ENCODE measurements at regions not wholly inside any gene's neighbourhood (a gene's known extent, or its start where the extent isn't known, plus 50 kb on each side); places are given as distances from the start of the nearest gene placed in this dataset.

GRCh38 chr14:36245223-36245622 is 68.7 kb upstream of the PTCSC3 start:
- CTCF ChIA-PET = no interaction called here
- POLR2A ChIA-PET = no interaction called here

GRCh38 chr14:36243183-36243582 is 66.7 kb upstream of the PTCSC3 start:
- ChIA-PET POLR2A (no interaction called here), CTCF (no interaction called here)

- CTCF ChIA-PET = no interaction called here
- POLR2A ChIA-PET = no interaction called here
Observed at GRCh38 chr14:36241183-36241582, 64.7 kb upstream of the PTCSC3 start.

DNA sequence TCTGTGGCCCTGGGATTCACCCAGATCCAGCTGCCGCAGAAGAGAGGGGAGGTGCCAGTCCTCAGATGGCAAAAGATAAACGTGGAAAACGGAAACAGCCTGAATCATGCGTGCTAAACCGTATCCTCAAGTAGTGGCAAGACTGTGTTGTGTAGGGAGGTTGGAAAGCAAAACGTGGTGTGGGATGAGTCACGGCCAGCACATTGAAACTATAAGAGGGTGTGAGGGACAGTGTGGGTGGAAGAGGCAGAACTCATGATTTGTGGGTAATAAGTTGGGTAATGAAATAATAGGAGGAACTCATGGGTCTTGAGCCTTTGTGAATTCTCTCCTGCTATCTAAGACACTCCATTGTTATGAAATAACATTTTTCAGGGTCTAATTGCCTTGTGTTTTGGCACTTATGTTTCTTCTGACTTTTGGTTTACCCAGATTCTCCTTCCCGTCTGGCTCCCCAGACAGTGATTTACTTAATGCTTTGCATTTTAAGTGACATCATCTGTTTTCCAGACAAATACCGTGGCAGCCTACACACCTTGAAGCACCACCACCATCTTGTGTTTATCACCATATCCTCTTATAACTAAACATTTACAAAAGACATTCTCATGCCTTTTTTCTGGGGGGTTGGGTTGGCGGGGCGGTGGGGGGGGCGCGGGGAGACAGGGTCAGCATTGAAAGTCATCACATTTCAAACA is 62.3 kb upstream of the PTCSC3 start:
- POLR2A ChIA-PET = no interaction called here
- CTCF ChIA-PET = no interaction called here

DNA sequence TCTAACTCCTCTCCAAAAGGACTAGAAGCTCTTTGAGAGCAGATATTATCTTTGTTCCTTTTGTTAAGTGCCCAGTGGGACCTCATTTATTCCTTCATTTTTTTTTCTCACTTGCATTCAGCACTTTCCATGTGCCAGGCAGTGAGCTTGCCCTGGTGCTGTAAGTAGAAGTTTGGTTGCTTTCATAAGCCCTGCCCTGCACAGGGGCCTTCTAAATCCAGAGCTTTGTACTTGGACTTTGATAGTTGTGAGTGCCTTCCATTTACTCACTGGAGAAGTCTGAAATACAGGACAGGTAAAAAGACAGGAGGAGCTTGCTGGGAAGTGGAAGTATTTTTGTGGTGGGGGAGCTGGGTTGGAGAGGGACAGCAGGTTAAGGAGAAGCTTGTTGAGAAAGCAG is 56.7 kb upstream of the PTCSC3 start:
- ChIA-PET POLR2A (no interaction called here), CTCF (interaction anchor here (0.9 kb wide), 1 partner anchor 10 kb away, joined by 4 read pairs; no protein-coding TSS in a partner anchor)

DNA sequence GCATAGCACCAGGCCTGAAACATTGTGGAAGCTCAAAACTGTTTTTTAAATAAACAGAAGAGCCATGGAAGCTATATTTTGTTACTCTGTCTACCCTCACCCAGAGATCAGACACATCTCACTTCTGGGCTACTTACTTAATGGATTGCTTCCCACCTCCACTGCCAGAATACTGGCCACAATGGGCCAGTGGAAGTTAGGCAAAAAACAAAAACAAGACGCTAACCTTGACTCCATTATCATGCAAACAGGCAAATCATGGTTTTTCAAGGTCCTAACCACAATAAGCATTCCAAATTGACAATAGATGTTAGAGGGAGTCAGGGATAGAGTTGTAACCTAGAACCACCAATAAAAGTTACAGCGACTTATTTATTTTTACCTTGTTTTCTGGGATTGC is 52.7 kb upstream of the PTCSC3 start:
- ChIA-PET POLR2A (no interaction called here), CTCF (no interaction called here)

DNA sequence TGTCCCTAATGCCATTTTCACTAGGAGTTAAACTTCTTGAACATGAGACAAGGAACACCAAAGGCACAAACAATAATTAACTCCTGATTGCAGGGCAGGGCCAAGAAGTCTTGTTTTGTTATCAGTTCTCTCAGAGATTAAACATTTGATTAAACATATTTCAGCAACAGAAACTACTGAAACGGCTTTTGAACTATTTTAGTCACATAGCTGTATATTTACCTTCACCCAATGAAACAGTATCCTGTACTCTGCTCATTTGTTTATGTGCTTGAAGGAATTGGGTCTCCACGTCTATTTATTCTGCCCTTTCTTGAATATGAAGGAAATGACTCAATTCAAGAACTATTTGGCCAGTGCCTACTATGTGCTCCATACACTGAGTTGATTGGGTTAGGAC is 51.3 kb upstream of the PTCSC3 start:
- CTCF ChIA-PET = no interaction called here

GRCh38 chr14:36227344-36227743 is 50.8 kb upstream of the PTCSC3 start:
- CTCF ChIA-PET = no interaction called here
- POLR2A ChIA-PET = no interaction called here

More for the DNA sequence above, 51.3 kb upstream of the PTCSC3 start:
- POLR2A ChIA-PET = no interaction called here
